ENCODE measurements at regions not wholly inside any gene's neighbourhood (a gene's known extent, or its start where the extent isn't known, plus 50 kb on each side); places are given as distances from the start of the nearest gene placed in this dataset.

DNA sequence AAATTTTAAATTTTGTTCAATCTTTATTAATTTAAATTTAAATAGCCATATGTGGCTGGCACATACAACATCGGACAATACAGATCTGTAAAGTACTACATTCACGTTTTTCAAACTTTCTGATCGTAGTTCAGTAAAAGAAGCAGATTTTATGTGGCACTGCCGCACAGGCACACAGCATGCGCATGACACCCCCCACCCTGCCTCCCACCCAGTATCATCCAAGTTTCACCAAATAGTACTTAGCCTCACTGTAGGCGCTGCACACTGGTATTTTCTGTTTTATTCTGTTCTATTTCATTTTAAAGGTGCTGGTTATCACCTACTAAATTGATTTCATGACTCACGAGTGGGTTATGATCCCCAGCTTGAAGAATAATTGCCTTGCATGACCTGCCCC is 159.9 kb downstream of the HIPK3 start:
- Histone ChIP-seq H3K9ac (ENCODE audit: low read depth, low read length) (no peak overlapping the region), H3K9me3 (ENCODE audit: control insufficient read depth, insufficient read depth, low read length) (no peaks in the 10 kb centered on the region), H3K4me1 (ENCODE audit: control insufficient read depth, insufficient read depth, low read length) (peaks cover 4% of the 10 kb centered on the region; the same call in 1 of the 2 replicates), H3K4me3 (ENCODE audit: low read depth, low read length) (no peak overlapping the region), H3K27me3 (ENCODE audit: control insufficient read depth, insufficient read depth, low read length) (no peaks in the 10 kb centered on the region), H3K36me3 (ENCODE audit: control insufficient read depth, insufficient read depth, low read length) (no peaks in the 10 kb centered on the region), H3K27ac (ENCODE audit: low read depth, low read length) (no peak overlapping the region)

DNA sequence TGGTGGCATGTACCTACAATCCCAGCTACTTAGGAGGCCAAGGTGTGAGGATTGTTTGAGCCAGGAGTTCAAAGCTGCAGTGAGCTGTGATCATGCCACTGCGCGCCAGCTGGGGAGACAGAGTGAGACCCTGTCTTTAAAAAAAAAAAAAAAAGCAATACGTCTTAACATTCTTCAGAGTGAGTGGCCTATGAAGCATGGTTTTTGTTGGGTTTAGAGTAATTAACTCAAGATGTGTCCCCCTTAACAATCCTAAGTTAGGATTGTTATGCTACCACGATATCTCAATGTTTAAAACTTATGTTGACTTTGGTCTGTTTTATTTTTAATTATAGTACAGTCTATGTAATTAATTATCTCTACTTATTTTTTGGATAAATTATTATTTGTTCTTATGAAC is 156.1 kb downstream of the HIPK3 start:
- Histone ChIP-seq H3K27me3 (ENCODE audit: control insufficient read depth, insufficient read depth, low read length) (no peaks in the 10 kb centered on the region), H3K9me3 (ENCODE audit: control insufficient read depth, insufficient read depth, low read length) (no peaks in the 10 kb centered on the region), H3K27ac (ENCODE audit: low read depth, low read length) (no peak overlapping the region), H3K9ac (ENCODE audit: low read depth, low read length) (no peak overlapping the region), H3K4me1 (ENCODE audit: control insufficient read depth, insufficient read depth, low read length) (peaks cover 24% of the 10 kb centered on the region), H3K36me3 (ENCODE audit: control insufficient read depth, insufficient read depth, low read length) (no peaks in the 10 kb centered on the region), H3K4me3 (ENCODE audit: low read depth, low read length) (no peak overlapping the region)

DNA sequence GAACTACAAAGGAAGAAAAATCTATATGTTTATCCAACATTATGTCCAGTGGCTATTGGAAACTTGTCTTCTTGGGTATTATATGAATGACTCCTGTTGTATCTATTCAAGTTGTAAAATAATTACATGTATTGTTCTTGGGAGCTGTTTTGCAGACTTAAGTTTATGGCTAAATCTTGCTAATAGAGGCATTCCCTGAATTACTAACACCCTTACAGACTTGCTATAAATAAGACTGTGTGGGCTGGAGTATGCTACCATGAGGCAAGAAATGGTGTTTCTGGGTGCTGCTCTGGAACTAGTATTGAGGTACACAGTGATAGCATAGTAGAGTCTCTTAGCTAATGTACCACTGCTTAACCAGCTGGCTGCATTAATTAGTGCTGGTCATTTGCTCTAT is 155.1 kb downstream of the HIPK3 start:
- no peak overlapping the region for H3K27ac ChIP-seq (ENCODE audit: low read depth, low read length)
- H3K4me3 ChIP-seq (ENCODE audit: low read depth, low read length) = no peak overlapping the region

DNA sequence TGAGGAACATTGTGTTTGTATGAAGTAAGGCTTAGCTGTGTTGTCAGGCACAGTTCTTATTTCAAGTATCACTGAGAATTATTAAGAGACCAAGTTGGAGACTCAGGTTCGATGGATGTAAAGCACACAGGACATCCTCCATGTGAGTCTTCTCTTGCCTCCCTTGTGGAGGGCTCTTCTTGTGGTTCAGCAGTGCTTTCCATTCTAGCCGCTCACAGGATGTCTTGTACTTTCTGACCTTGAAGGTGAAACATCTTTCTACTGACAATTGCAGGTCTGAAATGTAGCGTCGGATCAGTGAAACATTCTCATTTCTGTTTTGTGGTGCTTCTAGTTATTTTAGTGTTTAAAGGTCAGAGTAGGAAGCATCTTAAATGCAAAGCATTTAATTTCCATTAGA is 154.6 kb downstream of the HIPK3 start:
- no peaks in the 10 kb centered on the region for H3K27me3 ChIP-seq (ENCODE audit: control insufficient read depth, insufficient read depth, low read length)
- H3K9ac ChIP-seq (ENCODE audit: low read depth, low read length) = no peak overlapping the region
- H3K27ac ChIP-seq (ENCODE audit: low read depth, low read length) = no peak overlapping the region
- H3K4me3 ChIP-seq (ENCODE audit: low read depth, low read length) = no peak overlapping the region
- peaks cover 24% of the 10 kb centered on the region for H3K4me1 ChIP-seq (ENCODE audit: control insufficient read depth, insufficient read depth, low read length)
- no peaks in the 10 kb centered on the region for H3K36me3 ChIP-seq (ENCODE audit: control insufficient read depth, insufficient read depth, low read length)
- H3K9me3 ChIP-seq (ENCODE audit: control insufficient read depth, insufficient read depth, low read length) = no peaks in the 10 kb centered on the region

More for the DNA sequence above, 155.1 kb downstream of the HIPK3 start:
- Histone ChIP-seq H3K4me1 (ENCODE audit: control insufficient read depth, insufficient read depth, low read length) (peaks cover 24% of the 10 kb centered on the region), H3K36me3 (ENCODE audit: control insufficient read depth, insufficient read depth, low read length) (no peaks in the 10 kb centered on the region), H3K27me3 (ENCODE audit: control insufficient read depth, insufficient read depth, low read length) (no peaks in the 10 kb centered on the region), H3K9me3 (ENCODE audit: control insufficient read depth, insufficient read depth, low read length) (no peaks in the 10 kb centered on the region), H3K9ac (ENCODE audit: low read depth, low read length) (no peak overlapping the region)

DNA sequence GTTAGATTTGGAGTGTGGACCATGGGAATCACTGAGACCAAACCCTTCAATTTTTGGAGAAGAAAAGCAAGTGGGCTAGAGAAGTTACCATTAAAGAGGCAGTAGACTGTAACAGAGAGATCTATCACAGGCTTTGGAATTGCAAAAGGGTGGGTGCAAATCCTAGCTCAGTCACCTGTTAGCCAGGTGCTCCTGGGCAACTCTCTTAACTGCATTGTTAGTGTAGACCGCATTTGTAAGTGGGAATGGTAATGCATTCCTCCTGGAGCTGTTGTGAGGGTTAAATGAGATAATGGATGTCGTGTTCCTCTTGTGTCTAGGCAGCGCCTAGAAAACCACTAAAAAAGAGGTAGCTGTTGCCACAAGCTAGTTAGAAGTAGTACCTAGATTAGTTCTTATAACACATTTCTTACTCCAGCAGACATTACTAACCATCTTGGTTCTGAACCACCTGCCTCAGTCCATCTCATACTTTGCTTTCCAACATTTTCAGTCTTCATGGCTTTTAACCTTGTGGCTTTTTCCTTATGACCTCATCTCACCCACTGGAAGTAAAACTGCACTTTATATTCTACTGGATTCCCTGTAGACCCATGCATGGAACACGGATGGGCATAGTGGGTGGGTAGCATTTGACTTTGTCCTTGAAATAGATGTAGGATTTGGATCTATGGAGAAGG is 153.0 kb downstream of the HIPK3 start:
- Histone ChIP-seq H3K27ac (ENCODE audit: low read depth, low read length) (no peak overlapping the region), H3K9ac (ENCODE audit: low read depth, low read length) (no peak overlapping the region), H3K4me1 (ENCODE audit: control insufficient read depth, insufficient read depth, low read length) (peaks cover 24% of the 10 kb centered on the region), H3K36me3 (ENCODE audit: control insufficient read depth, insufficient read depth, low read length) (no peaks in the 10 kb centered on the region), H3K27me3 (ENCODE audit: control insufficient read depth, insufficient read depth, low read length) (no peaks in the 10 kb centered on the region), H3K9me3 (ENCODE audit: control insufficient read depth, insufficient read depth, low read length) (no peaks in the 10 kb centered on the region), H3K4me3 (ENCODE audit: low read depth, low read length) (no peak overlapping the region)
